ENCODE measurements at regions not wholly inside any gene's neighbourhood (a gene's known extent, or its start where the extent isn't known, plus 50 kb on each side); places are given as distances from the start of the nearest gene placed in this dataset.

DNA sequence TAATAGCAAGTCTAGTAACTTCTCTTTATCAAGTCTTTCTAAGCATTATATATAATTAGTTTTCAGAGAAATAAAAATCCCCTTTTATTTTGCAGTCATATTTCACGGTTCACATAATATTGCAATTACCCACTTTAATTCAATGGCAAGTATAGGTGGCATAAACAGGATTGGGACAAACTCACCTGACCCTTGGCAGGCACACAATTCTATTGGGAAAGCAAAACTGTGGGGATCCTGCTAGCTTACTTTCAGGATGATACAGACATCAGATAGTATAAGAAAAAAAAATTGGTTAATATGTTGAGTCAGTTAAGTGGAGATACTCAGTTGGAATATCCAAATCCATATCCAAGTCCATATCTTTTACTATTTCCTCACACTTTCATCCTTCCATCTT is 294.8 kb downstream of the SNX13 start:
- TF ChIP-seq, protein P1, sequence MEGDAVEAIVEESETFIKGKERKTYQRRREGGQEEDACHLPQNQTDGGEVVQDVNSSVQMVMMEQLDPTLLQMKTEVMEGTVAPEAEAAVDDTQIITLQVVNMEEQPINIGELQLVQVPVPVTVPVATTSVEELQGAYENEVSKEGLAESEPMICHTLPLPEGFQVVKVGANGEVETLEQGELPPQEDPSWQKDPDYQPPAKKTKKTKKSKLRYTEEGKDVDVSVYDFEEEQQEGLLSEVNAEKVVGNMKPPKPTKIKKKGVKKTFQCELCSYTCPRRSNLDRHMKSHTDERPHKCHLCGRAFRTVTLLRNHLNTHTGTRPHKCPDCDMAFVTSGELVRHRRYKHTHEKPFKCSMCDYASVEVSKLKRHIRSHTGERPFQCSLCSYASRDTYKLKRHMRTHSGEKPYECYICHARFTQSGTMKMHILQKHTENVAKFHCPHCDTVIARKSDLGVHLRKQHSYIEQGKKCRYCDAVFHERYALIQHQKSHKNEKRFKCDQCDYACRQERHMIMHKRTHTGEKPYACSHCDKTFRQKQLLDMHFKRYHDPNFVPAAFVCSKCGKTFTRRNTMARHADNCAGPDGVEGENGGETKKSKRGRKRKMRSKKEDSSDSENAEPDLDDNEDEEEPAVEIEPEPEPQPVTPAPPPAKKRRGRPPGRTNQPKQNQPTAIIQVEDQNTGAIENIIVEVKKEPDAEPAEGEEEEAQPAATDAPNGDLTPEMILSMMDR (IDR thresholded peaks at IDR 0.05; ENCODE audit: low read depth, low read length): no peak
- TF ChIP-seq POLR2A (IDR thresholded peaks at IDR 0.05; ENCODE audit: extremely low read depth, insufficient read length) (no peak), MYC (IDR thresholded peaks at IDR 0.05; ENCODE audit: low read depth, low read length) (no peak)

Measured in NB4 (cell line).